Endothelial cell of umbilical vein (primary cell): ENCODE measurements at regions not wholly inside any gene's neighbourhood (a gene's known extent, or its start where the extent isn't known, plus 50 kb on each side); places are given as distances from the start of the nearest gene placed in this dataset.

Experiments used
- EZH2 ChIP-seq: IDR thresholded peaks from 2 replicates; pipeline ENCODE4 v1.6.1; 2012; ENCODE audit warnings: borderline replicate concordance, low read depth, mild to moderate bottlenecking, moderate library complexity, low read length, inconsistent platforms; ENCODE audit not compliant: severe bottlenecking
- GATA2 ChIP-seq: IDR thresholded peaks from 2 replicates; pipeline ENCODE4 v1.7.0; 2011; ENCODE audit warnings: low read depth, mild to moderate bottlenecking, moderate library complexity, mixed read lengths, low read length; ENCODE audit not compliant: insufficient read length, insufficient read depth
- JUN ChIP-seq: IDR thresholded peaks from 2 replicates; pipeline ENCODE4 v1.6.1; 2011; ENCODE audit warnings: borderline replicate concordance, low read depth; ENCODE audit not compliant: insufficient read length, insufficient read depth
- MYC ChIP-seq: IDR thresholded peaks from one replicate; pipeline ENCODE4 v1.6.1; 2011; ENCODE audit warnings: mild to moderate bottlenecking, low read depth, low read length
- POLR2A ChIP-seq: IDR thresholded peaks from 2 replicates; pipeline ENCODE4 v1.6.1; 2012; ENCODE audit warnings: low read depth, mild to moderate bottlenecking, control low read depth, low read length
- POLR2AphosphoS5 ChIP-seq: IDR thresholded peaks from 2 replicates; pipeline ENCODE4 v1.6.1; 2012; ENCODE audit warnings: low read depth, mild to moderate bottlenecking, control low read depth, low read length, moderate library complexity; ENCODE audit not compliant: insufficient read depth
- TF ChIP-seq, protein P1 (sequence below), 2 donors: IDR thresholded peaks; 1 replicate in 1 of 2; 2 replicates in 1 of 2; pipeline ENCODE4 v1.5.1; 2011; ENCODE audit warnings: low read length in 2 of 2, mild to moderate bottlenecking in 2 of 2, moderate library complexity in 2 of 2, control low read depth in 1 of 2, inconsistent platforms in 1 of 2, low read depth in 1 of 2; ENCODE audit not compliant: insufficient read depth in 1 of 2; ENCODE audit errors: extremely low read depth in 1 of 2
- TF ChIP-seq, protein P2 (sequence below): IDR thresholded peaks from 2 replicates; pipeline ENCODE4 v1.6.1; 2011; ENCODE audit not compliant: insufficient read depth, insufficient read length

GRCh38 chr10:20515654-20516053, 381.5 kb downstream of the NEBL start:
- no peak for TF ChIP-seq POLR2A
- no peak for TF ChIP-seq POLR2AphosphoS5
- TF ChIP-seq, protein P1, sequence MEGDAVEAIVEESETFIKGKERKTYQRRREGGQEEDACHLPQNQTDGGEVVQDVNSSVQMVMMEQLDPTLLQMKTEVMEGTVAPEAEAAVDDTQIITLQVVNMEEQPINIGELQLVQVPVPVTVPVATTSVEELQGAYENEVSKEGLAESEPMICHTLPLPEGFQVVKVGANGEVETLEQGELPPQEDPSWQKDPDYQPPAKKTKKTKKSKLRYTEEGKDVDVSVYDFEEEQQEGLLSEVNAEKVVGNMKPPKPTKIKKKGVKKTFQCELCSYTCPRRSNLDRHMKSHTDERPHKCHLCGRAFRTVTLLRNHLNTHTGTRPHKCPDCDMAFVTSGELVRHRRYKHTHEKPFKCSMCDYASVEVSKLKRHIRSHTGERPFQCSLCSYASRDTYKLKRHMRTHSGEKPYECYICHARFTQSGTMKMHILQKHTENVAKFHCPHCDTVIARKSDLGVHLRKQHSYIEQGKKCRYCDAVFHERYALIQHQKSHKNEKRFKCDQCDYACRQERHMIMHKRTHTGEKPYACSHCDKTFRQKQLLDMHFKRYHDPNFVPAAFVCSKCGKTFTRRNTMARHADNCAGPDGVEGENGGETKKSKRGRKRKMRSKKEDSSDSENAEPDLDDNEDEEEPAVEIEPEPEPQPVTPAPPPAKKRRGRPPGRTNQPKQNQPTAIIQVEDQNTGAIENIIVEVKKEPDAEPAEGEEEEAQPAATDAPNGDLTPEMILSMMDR (IDR thresholded peaks at IDR 0.05; ENCODE audit: extremely low read depth in 1 of 2, insufficient read depth in 1 of 2, low read depth in 1 of 2, low read length in 2 of 2): no peak
- TF ChIP-seq GATA2: no peak
- TF ChIP-seq EZH2: no peak
- TF ChIP-seq, protein P2, sequence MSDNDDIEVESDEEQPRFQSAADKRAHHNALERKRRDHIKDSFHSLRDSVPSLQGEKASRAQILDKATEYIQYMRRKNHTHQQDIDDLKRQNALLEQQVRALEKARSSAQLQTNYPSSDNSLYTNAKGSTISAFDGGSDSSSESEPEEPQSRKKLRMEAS: no peak
- TF ChIP-seq JUN: no peak
- TF ChIP-seq MYC: no peak
